Activated gamma-delta T cell treated with Interleukin-2 at 50 U/mL for 16 hours (primary cell): ENCODE measurements at regions not wholly inside any gene's neighbourhood (a gene's known extent, or its start where the extent isn't known, plus 50 kb on each side); places are given as distances from the start of the nearest gene placed in this dataset.

Experiments used
- DNase-seq: peaks from one replicate; pipeline ENCODE4 v3.0.0-alpha.2; 2020

GRCh38 chr14:100955201-100955600 lies 51.7 kb upstream of the RTL1 start:
- DNase-seq: no peak

DNA sequence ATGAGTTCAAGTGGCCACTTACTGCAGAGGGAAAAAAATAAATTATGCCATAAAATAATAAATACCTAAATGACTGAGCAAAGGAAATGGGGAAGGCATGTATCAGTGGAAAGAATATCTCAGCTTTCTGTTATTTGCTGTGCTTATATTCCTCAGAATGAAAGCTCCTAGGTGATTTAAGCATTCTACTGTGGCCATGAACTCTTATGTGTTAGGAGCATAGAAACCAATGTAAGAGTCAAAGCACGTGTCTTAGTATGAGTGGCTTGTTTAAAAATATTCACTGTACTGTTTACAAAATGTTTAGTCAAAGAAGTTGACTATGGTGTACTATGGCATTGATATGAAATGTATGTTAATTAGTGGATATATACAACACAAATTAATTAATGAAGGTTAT lies 59.0 kb upstream of the RTL1 start:
- no peak for DNase-seq

GRCh38 chr14:100965296-100965695 lies 61.8 kb upstream of the RTL1 start:
- DNase-seq: no peak

DNA sequence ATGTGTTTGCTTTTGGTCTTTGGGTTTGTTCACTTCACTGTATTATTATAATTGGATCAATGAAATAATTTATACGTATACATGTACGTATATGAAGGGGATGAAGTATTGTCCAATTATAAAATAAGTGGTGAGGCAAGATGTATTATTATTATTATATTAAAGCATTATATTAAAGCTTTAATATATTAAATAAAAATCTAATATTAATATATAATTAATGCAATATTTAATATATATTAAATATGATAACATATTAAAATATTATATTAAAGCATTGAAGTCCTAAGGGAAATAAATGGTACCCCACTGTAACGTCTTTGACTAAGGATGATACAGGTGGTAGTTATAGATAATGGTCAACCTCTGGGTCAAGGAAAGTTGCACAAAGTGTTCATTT lies 63.7 kb upstream of the RTL1 start:
- no peak for DNase-seq

- no peak for DNase-seq
These were observed 64.4 kb upstream of the RTL1 start for GRCh38 chr14:100967930-100968329.

- no peak for DNase-seq
These were observed 68.8 kb upstream of the RTL1 start for GRCh38 chr14:100972118-100972897.

- DNase-seq: no peak
These were observed 72.1 kb upstream of the RTL1 start for GRCh38 chr14:100975671-100976070.

GRCh38 chr14:100979079-100979478 lies 75.6 kb upstream of the RTL1 start:
- no peak for DNase-seq

DNA sequence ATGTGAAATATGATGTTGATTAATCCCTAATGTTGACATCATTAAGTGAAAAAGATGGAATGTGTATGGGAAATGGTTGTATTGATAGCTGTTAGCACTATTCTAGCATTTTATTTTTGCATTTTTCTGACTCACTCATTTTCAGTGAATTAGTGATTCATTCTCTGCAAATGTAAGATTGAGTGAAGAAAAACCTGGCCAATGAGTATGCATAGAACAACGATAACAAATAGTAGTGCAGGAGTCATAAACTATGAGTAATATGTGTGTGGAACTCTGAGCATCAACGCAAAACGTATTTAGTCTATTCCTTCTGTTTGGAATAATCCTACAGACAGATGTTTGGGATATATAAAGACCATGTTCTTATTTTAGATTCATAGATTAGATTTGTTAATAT lies 76.3 kb upstream of the RTL1 start:
- no peak for DNase-seq

DNA sequence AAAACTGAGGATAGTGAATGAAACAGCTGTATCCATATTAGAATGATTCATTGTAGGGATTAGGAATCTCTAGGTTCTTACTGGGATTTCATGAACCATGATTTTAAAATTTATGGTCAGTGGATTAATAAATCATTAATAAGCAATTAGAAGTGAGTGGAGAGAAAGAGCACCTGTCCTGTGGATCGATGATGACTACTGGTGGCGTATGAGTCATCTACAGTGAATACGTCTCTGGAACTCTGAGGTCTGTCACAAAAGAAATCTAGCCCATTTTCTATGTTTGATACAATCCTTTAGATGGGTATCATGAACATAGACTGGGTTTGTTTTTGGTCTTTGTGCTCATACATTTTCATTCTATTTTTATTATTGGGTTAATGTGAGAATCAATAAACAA lies 77.3 kb upstream of the RTL1 start:
- DNase-seq: no peak

DNA sequence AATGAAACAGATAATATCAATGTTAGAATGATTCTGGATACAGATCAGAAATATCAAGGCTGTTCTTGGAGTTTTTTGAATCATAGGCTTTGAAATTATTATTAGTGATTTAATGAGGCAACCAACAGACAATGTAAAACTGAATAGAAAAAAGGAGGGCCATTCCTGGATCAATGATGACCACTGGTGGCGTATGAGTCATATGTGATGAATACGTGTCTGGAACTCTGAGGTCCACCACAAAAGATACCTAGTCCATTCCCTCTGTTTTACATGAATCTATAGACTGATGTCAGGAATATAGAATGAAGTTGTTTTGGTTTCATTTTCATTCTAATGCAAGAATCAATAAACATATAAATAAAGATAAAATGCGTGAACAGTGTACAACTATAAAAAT lies 78.3 kb upstream of the RTL1 start:
- DNase-seq: no peak

- DNase-seq: no peak
These were observed 78.8 kb upstream of the RTL1 start for GRCh38 chr14:100982353-100982752.

DNA sequence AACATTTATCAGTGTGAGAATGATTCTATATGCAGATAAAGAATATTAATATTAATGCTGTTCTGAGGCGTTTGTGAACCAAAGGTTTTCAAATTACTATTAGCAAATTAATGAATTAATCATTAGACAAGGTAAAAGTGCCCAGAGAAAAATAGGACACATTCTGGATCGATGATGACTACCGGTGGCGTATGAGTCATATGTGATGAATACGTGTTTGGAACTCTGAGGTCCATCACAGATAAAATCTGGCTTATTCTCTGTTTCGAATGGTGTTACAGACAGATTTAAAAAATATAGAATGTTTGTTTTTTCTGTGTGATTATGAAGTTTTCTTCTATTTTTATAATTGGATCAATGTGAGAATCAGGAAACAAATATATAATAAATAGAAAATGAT lies 79.2 kb upstream of the RTL1 start:
- DNase-seq: no peak

DNA sequence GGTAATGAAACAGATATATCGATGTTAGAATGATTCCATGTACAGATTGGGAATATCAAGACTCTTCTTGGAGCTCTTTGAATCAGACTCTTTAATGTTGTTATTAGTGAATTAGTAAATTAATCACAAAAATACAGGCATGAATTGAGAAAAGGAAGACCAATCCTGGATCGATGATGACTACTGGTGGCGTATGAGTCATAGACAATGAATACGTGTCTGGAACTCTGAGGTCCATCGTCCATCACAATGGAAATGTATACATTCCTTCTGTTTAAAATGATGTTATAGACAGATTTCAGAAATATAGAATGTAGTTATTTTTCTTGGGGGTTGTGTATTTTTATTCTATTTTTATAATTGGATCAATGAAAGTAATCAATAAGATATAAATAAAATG lies 80.2 kb upstream of the RTL1 start:
- DNase-seq: no peak

- no peak for DNase-seq
These were observed 84.5 kb upstream of the RTL1 start for GRCh38 chr14:100988011-100988410.

GRCh38 chr14:100988411-100988900 lies 84.9 kb upstream of the RTL1 start:
- DNase-seq: no peak

- DNase-seq: no peak
These were observed 85.4 kb upstream of the RTL1 start for GRCh38 chr14:100988956-100989355.

DNA sequence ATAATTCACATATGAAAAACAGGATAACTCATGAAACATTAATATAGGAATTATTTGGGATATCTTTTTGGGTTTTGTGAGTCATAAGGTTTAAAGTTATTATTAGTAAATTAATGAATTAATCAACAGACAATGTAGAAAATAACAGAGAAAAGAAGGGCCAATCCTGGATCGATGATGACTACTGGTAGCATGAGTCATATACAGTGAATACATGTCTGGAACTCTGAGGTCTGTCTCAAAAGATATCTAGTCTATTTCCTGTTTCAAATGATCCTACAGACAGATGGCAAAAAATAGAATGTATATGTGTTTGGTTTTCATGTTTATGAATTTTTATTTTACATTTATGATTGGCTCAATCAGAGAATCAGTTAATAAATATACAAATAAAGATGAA lies 86.4 kb upstream of the RTL1 start:
- DNase-seq: no peak

DNA sequence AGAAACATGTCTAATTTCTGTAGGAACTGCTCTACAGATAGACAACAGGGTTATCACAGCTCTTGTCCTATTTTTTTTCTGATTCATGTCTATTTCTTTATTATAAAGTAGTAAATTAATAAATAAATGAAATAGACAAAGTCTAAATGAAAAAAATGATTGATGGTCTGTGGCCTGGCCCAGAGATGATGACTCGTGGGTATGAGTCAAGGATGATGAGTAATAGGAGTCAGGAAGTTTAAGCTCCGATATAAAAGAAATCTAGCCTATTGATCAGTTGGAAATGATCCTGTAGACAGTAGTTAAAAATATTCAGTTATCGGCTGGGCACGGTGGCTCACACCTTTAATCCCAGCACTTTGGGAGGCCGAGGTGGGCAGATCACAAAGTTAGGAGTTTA lies 90.6 kb upstream of the RTL1 start:
- no peak for DNase-seq

DNA sequence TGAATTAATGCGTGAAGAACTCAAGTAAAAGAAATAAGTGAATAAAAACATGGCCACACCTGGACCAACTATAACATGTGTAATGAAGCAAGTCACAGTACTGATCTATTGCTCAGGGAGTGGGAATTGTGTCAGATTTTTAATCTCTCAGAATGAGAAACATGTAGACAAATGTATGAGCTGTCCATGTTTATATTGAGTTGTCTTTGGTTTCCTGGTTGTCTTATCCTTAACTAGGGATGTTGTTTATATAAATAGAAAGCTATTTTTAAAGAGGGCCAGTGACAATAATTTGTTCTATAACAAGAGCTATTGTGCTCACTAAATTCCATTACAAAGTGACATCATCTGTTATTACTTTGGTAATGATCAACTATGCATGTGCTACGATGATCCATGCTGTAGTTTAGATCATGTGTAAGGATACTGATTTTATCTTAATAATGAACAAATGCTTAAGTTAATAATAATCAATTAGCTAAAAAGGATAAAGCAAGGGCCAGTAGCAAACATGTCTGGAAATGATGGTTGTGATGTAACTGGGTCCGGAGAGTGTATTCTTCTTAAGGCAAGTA lies 91.3 kb upstream of the RTL1 start:
- no peak for DNase-seq

- no peak for DNase-seq
These were observed 97.3 kb upstream of the RTL1 start for GRCh38 chr14:101000711-101001250.

GRCh38 chr14:101001311-101002069 lies 98.0 kb upstream of the RTL1 start:
- DNase-seq: no peak

DNA sequence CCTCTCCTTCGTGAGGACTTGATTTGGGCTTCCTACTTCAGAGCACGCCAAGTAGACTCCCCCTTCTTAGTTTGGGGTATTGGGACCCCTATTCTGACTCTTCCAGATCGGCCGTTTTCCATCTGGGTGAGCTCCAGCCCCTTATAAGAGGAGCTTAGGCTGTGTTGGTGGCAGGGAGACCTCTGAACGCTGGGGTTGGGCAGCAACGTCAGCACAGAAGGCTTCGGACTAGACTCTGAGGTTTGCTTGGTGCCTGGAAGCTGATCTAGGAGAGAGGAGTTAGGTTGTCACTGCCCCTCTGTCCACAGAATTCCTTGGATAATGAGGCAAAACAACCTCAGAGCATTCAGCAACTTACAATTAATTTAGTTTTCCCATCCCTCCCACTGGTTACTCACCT lies 99.2 kb upstream of the RTL1 start:
- no peak for DNase-seq

DNA sequence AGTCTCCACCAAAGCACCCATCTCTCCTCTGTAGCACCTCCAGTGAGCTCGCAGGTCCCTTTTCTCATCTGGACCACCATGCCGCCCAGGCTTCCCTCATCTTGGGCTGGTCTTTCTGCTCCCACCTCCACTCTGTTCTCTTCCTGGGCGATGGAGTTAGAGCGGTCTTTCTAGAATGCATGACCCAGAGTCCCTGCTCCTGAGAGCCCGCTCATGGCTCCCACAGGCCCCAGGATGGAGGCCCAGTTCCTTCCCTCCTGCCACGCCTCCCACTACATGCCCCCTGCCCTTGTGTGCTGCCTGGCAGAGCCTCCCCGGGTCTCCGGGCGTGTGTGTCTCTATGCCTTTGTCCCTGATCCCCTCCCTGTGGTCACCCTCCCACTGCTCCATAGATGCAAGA lies 100.7 kb upstream of the RTL1 start:
- DNase-seq: no peak
